Omental fat pad (tissue), 3 donors: ENCODE measurements at regions not wholly inside any gene's neighbourhood (a gene's known extent, or its start where the extent isn't known, plus 50 kb on each side); places are given as distances from the start of the nearest gene placed in this dataset.
"Not testable (repeated sequence)": the region's sequence is repeated elsewhere in the genome, so short reads cannot be mapped to it uniquely, and the experiment has no call there.

Experiments used
- ATAC-seq: fragments of 150-250 bp; one replicate; pipeline ENCODE4 v1.9.1; 2016; ENCODE audit warnings: mild to moderate bottlenecking, moderate library complexity; ENCODE audit not compliant: low FRiP score
- DNase-seq: peaks from one replicate; pipeline ENCODE4 v3.0.0-alpha.2; 2019; ENCODE audit warnings: low spot score
- CTCF ChIP-seq, 3 donors: fragments of 450-650 bp; IDR thresholded peaks; one replicate each; pipeline ENCODE4 v1.5.1; 2016 to 2017; ENCODE audit warnings: antibody characterized with exemption in 3 of 3, mild to moderate bottlenecking in 3 of 3, moderate library complexity in 2 of 3

GRCh38 chr3:76514836-76515235 lies 525.1 kb upstream of the ROBO2 start:
- DNase-seq (no peak), ATAC-seq (no peak)
- TF ChIP-seq CTCF (IDR thresholded peaks at IDR 0.05): no peak

GRCh38 chr3:76523337-76523736 lies 516.6 kb upstream of the ROBO2 start:
- no peak for ATAC-seq
- TF ChIP-seq CTCF (IDR thresholded peaks at IDR 0.05): no peak
- no peak for DNase-seq

GRCh38 chr3:76525726-76526125 lies 514.2 kb upstream of the ROBO2 start:
- no peak for TF ChIP-seq CTCF (IDR thresholded peaks at IDR 0.05)
- ATAC-seq: no peak
- no peak for DNase-seq

- ATAC-seq (no peak), DNase-seq (no peak)
- no peak for TF ChIP-seq CTCF (IDR thresholded peaks at IDR 0.05)
Observed at GRCh38 chr3:76527773-76528172, 512.1 kb upstream of the ROBO2 start.

- no peak for DNase-seq
- no peak for TF ChIP-seq CTCF (IDR thresholded peaks at IDR 0.05)
- ATAC-seq: no peak
Observed at GRCh38 chr3:76532158-76532822, 507.6 kb upstream of the ROBO2 start.

GRCh38 chr3:76533710-76534109 lies 506.2 kb upstream of the ROBO2 start:
- DNase-seq, ATAC-seq: not testable (repeated sequence)

- not testable (repeated sequence) for DNase-seq, ATAC-seq
Observed at GRCh38 chr3:76537857-76538256, 502.0 kb upstream of the ROBO2 start.

- no peak for TF ChIP-seq CTCF (IDR thresholded peaks at IDR 0.05)
- no peak for DNase-seq
- no peak for ATAC-seq
Observed at GRCh38 chr3:76547674-76548073, 492.2 kb upstream of the ROBO2 start.
